Ishikawa (cell line): ENCODE measurements at regions not wholly inside any gene's neighbourhood (a gene's known extent, or its start where the extent isn't known, plus 50 kb on each side); places are given as distances from the start of the nearest gene placed in this dataset.

Source experiments
- CEBPB ChIP-seq: IDR thresholded peaks from 2 replicates; pipeline ENCODE4 v1.6.1; 2012
- CREB1 ChIP-seq: IDR thresholded peaks from 2 replicates; pipeline ENCODE4 v1.6.1; 2012; ENCODE audit warnings: low read depth
- EGR1 ChIP-seq: IDR thresholded peaks from 2 replicates; pipeline ENCODE4 v1.6.1; 2012
- EP300 ChIP-seq: IDR thresholded peaks from 2 replicates; pipeline ENCODE4 v1.6.1; 2012; ENCODE audit warnings: borderline replicate concordance
- FOXM1 ChIP-seq: IDR thresholded peaks from 2 replicates; pipeline ENCODE4 v1.6.1; 2012; ENCODE audit warnings: low read depth, borderline replicate concordance
- NFIC ChIP-seq: IDR thresholded peaks from 2 replicates; pipeline ENCODE4 v1.6.1; 2012
- RAD21 ChIP-seq: IDR thresholded peaks from 2 replicates; pipeline ENCODE4 v1.6.1; 2012; ENCODE audit warnings: low read depth
- TAF1 ChIP-seq: IDR thresholded peaks from 2 replicates; pipeline ENCODE4 v1.6.1; 2012; ENCODE audit warnings: low read depth, mild to moderate bottlenecking
- TCF12 ChIP-seq: IDR thresholded peaks from 2 replicates; pipeline ENCODE4 v1.6.1; 2012; ENCODE audit warnings: low read depth
- TEAD4 ChIP-seq: IDR thresholded peaks from 2 replicates; pipeline ENCODE4 v1.6.1; 2012
- USF1 ChIP-seq: IDR thresholded peaks from 2 replicates; pipeline ENCODE4 v1.6.1; 2012
- YY1 ChIP-seq: IDR thresholded peaks from 2 replicates; pipeline ENCODE4 v1.6.1; 2012; ENCODE audit warnings: low read depth
- ZBTB7A ChIP-seq: IDR thresholded peaks from 2 replicates; pipeline ENCODE4 v1.6.1; 2012; ENCODE audit warnings: low read depth
- TF ChIP-seq, protein P1 (sequence below): IDR thresholded peaks from 2 replicates; pipeline ENCODE4 v1.6.1; 2012
- TF ChIP-seq, protein P2 (sequence below): IDR thresholded peaks from 2 replicates; pipeline ENCODE4 v1.6.1; 2012; ENCODE audit warnings: low read depth, mild to moderate bottlenecking

- TF ChIP-seq EP300 (no peak), EGR1 (no peak)
Observed at GRCh38 chr13:107713314-107713713, 502.0 kb downstream of the LIG4 start.

GRCh38 chr13:107712145-107712860 is 503.0 kb downstream of the LIG4 start:
- TF ChIP-seq NFIC: no peak
- no peak for TF ChIP-seq CREB1
- TF ChIP-seq YY1: no peak
- no peak for TF ChIP-seq TAF1
- TF ChIP-seq ZBTB7A: no peak
- TF ChIP-seq TEAD4: no peak
- no peak for TF ChIP-seq RAD21
- no peak for TF ChIP-seq TCF12
- no peak for TF ChIP-seq USF1
- TF ChIP-seq, protein P1, sequence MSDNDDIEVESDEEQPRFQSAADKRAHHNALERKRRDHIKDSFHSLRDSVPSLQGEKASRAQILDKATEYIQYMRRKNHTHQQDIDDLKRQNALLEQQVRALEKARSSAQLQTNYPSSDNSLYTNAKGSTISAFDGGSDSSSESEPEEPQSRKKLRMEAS: no peak

DNA sequence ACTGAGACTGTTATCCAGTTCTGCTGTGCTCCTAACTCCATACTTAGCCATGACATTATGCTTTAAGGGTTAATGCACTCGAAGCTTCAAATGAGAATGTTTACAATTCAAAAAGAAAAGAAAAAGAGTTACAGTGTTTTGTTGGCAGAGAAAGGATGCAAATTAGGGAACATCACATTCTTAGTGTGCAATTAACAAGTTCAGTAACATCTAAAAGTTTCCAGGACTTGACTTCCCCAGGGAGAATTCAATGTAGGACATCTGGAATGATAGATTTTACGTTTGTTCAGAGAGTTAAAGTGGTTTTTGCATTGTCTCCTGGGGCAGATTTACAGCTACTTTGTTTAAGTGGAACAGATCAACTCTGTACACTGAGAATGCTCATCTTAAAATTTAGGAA is 525.2 kb downstream of the LIG4 start:
- TF ChIP-seq, protein P1: no peak
- TF ChIP-seq YY1 (no peak), TEAD4 (no peak), EGR1 (no peak), USF1 (no peak), CREB1 (no peak), FOXM1 (no peak), NFIC (no peak), TAF1 (no peak), TCF12 (no peak), EP300 (no peak)
- TF ChIP-seq, protein P2, sequence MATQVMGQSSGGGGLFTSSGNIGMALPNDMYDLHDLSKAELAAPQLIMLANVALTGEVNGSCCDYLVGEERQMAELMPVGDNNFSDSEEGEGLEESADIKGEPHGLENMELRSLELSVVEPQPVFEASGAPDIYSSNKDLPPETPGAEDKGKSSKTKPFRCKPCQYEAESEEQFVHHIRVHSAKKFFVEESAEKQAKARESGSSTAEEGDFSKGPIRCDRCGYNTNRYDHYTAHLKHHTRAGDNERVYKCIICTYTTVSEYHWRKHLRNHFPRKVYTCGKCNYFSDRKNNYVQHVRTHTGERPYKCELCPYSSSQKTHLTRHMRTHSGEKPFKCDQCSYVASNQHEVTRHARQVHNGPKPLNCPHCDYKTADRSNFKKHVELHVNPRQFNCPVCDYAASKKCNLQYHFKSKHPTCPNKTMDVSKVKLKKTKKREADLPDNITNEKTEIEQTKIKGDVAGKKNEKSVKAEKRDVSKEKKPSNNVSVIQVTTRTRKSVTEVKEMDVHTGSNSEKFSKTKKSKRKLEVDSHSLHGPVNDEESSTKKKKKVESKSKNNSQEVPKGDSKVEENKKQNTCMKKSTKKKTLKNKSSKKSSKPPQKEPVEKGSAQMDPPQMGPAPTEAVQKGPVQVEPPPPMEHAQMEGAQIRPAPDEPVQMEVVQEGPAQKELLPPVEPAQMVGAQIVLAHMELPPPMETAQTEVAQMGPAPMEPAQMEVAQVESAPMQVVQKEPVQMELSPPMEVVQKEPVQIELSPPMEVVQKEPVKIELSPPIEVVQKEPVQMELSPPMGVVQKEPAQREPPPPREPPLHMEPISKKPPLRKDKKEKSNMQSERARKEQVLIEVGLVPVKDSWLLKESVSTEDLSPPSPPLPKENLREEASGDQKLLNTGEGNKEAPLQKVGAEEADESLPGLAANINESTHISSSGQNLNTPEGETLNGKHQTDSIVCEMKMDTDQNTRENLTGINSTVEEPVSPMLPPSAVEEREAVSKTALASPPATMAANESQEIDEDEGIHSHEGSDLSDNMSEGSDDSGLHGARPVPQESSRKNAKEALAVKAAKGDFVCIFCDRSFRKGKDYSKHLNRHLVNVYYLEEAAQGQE: no peak

DNA sequence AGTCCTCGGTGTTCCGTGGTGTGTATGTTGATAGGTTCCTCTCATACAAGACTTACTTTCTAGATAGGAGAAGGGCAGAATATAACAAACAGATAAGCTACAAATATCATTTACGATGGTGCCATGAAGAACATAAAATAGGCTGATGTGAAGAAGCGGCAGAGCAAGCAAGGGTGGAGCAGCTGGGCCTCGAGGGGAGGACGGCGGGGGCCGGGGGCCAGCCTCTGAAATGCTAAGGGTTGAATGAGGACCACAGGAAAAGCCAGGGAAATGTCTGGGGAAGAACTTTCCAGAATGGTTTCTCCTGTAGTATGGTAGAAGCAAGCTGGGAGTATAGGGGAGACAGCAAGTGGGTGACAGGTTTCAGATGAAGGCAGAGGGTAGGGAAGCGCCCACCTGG is 529.5 kb downstream of the LIG4 start:
- TF ChIP-seq CEBPB: no peak

GRCh38 chr13:107681600-107681999 is 533.7 kb downstream of the LIG4 start:
- no peak for TF ChIP-seq FOXM1

GRCh38 chr13:107680115-107680514 is 535.2 kb downstream of the LIG4 start:
- TF ChIP-seq TCF12 (no peak), YY1 (no peak), TAF1 (no peak), FOXM1 (no peak), CREB1 (no peak), USF1 (no peak), RAD21 (no peak), ZBTB7A (no peak), EP300 (no peak)

DNA sequence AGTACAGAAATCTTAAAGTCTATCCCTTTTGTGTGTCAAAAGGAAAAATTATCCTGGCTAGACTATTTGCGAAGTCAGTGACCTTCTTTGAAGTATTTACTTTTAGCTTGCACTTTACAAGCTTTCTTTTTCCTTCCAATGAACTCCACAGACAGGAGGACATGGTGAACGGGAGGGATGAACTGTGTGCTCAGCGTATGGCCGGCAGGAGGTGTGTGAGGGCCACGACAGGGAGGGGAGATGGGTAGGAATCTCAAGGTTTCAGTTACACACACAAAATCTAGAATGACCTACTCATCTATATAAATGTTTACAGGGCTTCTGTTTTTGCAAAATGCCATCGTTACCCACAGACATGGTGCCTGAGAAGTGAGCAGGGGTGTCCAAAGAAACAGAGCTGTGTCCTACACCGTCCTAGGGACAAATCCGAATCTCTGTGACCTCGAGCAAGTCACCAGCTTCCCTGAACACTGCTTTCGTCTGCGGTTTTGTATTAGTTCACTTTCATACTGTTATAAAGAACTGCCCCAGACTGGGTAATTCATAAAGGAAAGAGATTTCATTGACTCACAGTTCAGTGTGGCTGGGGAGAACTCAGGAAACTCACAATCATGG is 537.2 kb downstream of the LIG4 start:
- no peak for TF ChIP-seq EGR1
- no peak for TF ChIP-seq USF1
- no peak for TF ChIP-seq NFIC
- TF ChIP-seq, protein P1: no peak
- no peak for TF ChIP-seq CREB1
- TF ChIP-seq, protein P2: no peak
- no peak for TF ChIP-seq CEBPB
- no peak for TF ChIP-seq RAD21
- TF ChIP-seq TCF12: no peak
- no peak for TF ChIP-seq TEAD4
- no peak for TF ChIP-seq ZBTB7A
- TF ChIP-seq YY1: no peak
- TF ChIP-seq EP300: no peak
- no peak for TF ChIP-seq FOXM1
- no peak for TF ChIP-seq TAF1
